OCI-LY1 (cell line): ENCODE measurements at regions not wholly inside any gene's neighbourhood (a gene's known extent, or its start where the extent isn't known, plus 50 kb on each side); places are given as distances from the start of the nearest gene placed in this dataset.

ENCODE experiments used
- H2AFZ ChIP-seq: fragments of 200-600 bp; sonication (generic), shearing (Covaris generic); 2 replicates; pipeline ENCODE4 v1.6.0; 2014; ENCODE audit warnings: antibody characterized with exemption, mild to moderate bottlenecking, low read length
- H3F3A ChIP-seq: fragments of 200-600 bp; sonication (generic), shearing (Covaris generic); 2 replicates; pipeline ENCODE4 v1.6.0; 2014; ENCODE audit warnings: mild to moderate bottlenecking, antibody characterized with exemption, low read length, moderate library complexity; ENCODE audit not compliant: insufficient read depth
- H3K27ac ChIP-seq: fragments of 200-600 bp; sonication (generic); 2 replicates; pipeline ENCODE4 v1.5.1; 2014; ENCODE audit warnings: low read length, mixed run types, mild to moderate bottlenecking, low read depth; ENCODE audit not compliant: poor library complexity, severe bottlenecking
- H3K27me3 ChIP-seq: fragments of 200-600 bp; sonication (generic); 2 replicates; pipeline ENCODE4 v1.6.0; 2014; ENCODE audit warnings: antibody characterized with exemption, mild to moderate bottlenecking, low read length, moderate library complexity; ENCODE audit not compliant: insufficient read depth
- H3K36me3 ChIP-seq: fragments of 200-600 bp; sonication (generic); 2 replicates; pipeline ENCODE4 v1.6.1; 2014; ENCODE audit warnings: mild to moderate bottlenecking, antibody characterized with exemption, low read length, moderate library complexity, mixed read lengths; ENCODE audit not compliant: insufficient read depth
- H3K4me1 ChIP-seq: fragments of 200-600 bp; sonication (generic); 2 replicates; pipeline ENCODE4 v1.5.1; 2014; ENCODE audit warnings: mild to moderate bottlenecking, low read length, moderate library complexity; ENCODE audit not compliant: insufficient read depth, severe bottlenecking
- H3K4me2 ChIP-seq: fragments of 200-600 bp; sonication (generic), shearing (Covaris generic); 2 replicates; pipeline ENCODE4 v1.6.1; 2014; ENCODE audit warnings: low read length
- H3K4me3 ChIP-seq: fragments of 200-600 bp; sonication (generic); 2 replicates; pipeline ENCODE4 v1.5.1; 2014; ENCODE audit warnings: low read length, low read depth, mild to moderate bottlenecking, mixed read lengths; ENCODE audit not compliant: poor library complexity, severe bottlenecking
- H3K79me2 ChIP-seq: fragments of 200-600 bp; shearing (Covaris generic); 2 replicates; pipeline ENCODE4 v1.6.1; 2016; ENCODE audit warnings: mixed run types, low read length, mixed read lengths; ENCODE audit not compliant: insufficient read depth
- H3K9ac ChIP-seq: fragments of 200-600 bp; sonication (generic), shearing (Covaris generic); 2 replicates; pipeline ENCODE4 v1.6.1; 2014; ENCODE audit warnings: mild to moderate bottlenecking, low read length, mixed read lengths
- H3K9me2 ChIP-seq: fragments of 200-600 bp; sonication (generic), shearing (Covaris generic); 2 replicates; pipeline ENCODE4 v1.6.1; 2014; ENCODE audit warnings: low read depth, mild to moderate bottlenecking, low read length, mixed read lengths
- H3K9me3 ChIP-seq: fragments of 200-600 bp; shearing (Covaris generic); 2 replicates; pipeline ENCODE4 v1.6.1; 2014; ENCODE audit warnings: low read length, mixed read lengths
- H4K20me1 ChIP-seq: fragments of 200-600 bp; sonication (generic), shearing (Covaris generic); 2 replicates; pipeline ENCODE4 v1.6.0; 2016; ENCODE audit warnings: mild to moderate bottlenecking, low read length; ENCODE audit not compliant: insufficient read depth
- EZH2 ChIP-seq: fragments of 200-600 bp; sonication (generic), shearing (Covaris generic); IDR thresholded peaks from 2 replicates; pipeline ENCODE4 v1.8.0; 2017; ENCODE audit warnings: borderline replicate concordance, mixed run types, mild to moderate bottlenecking, antibody characterized with exemption, low read length, moderate library complexity, mixed read lengths
- TF ChIP-seq, protein P1 (sequence below): fragments of 200-600 bp; sonication (generic), shearing (Covaris generic); IDR thresholded peaks from 2 replicates; pipeline ENCODE4 v1.5.1; 2017; ENCODE audit warnings: mild to moderate bottlenecking, antibody characterized with exemption, low read length, moderate library complexity, mixed read lengths

GRCh38 chr1:29671446-29672356 is 435.4 kb downstream of the PTPRU start:
- TF ChIP-seq EZH2: no peak
- TF ChIP-seq, protein P1, sequence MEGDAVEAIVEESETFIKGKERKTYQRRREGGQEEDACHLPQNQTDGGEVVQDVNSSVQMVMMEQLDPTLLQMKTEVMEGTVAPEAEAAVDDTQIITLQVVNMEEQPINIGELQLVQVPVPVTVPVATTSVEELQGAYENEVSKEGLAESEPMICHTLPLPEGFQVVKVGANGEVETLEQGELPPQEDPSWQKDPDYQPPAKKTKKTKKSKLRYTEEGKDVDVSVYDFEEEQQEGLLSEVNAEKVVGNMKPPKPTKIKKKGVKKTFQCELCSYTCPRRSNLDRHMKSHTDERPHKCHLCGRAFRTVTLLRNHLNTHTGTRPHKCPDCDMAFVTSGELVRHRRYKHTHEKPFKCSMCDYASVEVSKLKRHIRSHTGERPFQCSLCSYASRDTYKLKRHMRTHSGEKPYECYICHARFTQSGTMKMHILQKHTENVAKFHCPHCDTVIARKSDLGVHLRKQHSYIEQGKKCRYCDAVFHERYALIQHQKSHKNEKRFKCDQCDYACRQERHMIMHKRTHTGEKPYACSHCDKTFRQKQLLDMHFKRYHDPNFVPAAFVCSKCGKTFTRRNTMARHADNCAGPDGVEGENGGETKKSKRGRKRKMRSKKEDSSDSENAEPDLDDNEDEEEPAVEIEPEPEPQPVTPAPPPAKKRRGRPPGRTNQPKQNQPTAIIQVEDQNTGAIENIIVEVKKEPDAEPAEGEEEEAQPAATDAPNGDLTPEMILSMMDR: no peak
- no peak overlapping the region for H3K4me3 ChIP-seq
- no peaks in the 10 kb centered on the region for H3F3A ChIP-seq
- no peaks in the 10 kb centered on the region for H3K27me3 ChIP-seq
- H3K79me2 ChIP-seq: no peaks in the 10 kb centered on the region
- no peak overlapping the region for H2AFZ ChIP-seq
- no peaks in the 10 kb centered on the region for H3K9me2 ChIP-seq
- no peak overlapping the region for H3K4me2 ChIP-seq
- H3K9ac ChIP-seq: no peak overlapping the region
- no peaks in the 10 kb centered on the region for H3K9me3 ChIP-seq
- H3K4me1 ChIP-seq: no peaks in the 10 kb centered on the region
- no peaks in the 10 kb centered on the region for H3K36me3 ChIP-seq
- no peaks in the 10 kb centered on the region for H4K20me1 ChIP-seq
- H3K27ac ChIP-seq: no peak overlapping the region

GRCh38 chr1:29670752-29671151 is 434.4 kb downstream of the PTPRU start:
- H3K9me2 ChIP-seq: no peaks in the 10 kb centered on the region
- TF ChIP-seq, protein P1: no peak
- TF ChIP-seq EZH2: no peak
- no peaks in the 10 kb centered on the region for H3F3A ChIP-seq
- no peak overlapping the region for H2AFZ ChIP-seq
- no peak overlapping the region for H3K4me2 ChIP-seq
- H3K79me2 ChIP-seq: no peaks in the 10 kb centered on the region
- no peak overlapping the region for H3K9ac ChIP-seq
- no peak overlapping the region for H3K4me3 ChIP-seq
- H3K27ac ChIP-seq: no peak overlapping the region
- no peaks in the 10 kb centered on the region for H4K20me1 ChIP-seq
- H3K4me1 ChIP-seq: no peaks in the 10 kb centered on the region
- H3K9me3 ChIP-seq: no peaks in the 10 kb centered on the region
- no peaks in the 10 kb centered on the region for H3K36me3 ChIP-seq
- H3K27me3 ChIP-seq: no peaks in the 10 kb centered on the region

GRCh38 chr1:29669912-29670311 is 433.6 kb downstream of the PTPRU start:
- no peaks in the 10 kb centered on the region for H3K79me2 ChIP-seq
- no peaks in the 10 kb centered on the region for H4K20me1 ChIP-seq
- no peaks in the 10 kb centered on the region for H3K27me3 ChIP-seq
- no peaks in the 10 kb centered on the region for H3K36me3 ChIP-seq
- no peak for TF ChIP-seq EZH2
- TF ChIP-seq, protein P1: no peak
- no peaks in the 10 kb centered on the region for H3K9me2 ChIP-seq
- H3K4me1 ChIP-seq: no peaks in the 10 kb centered on the region
- no peak overlapping the region for H3K27ac ChIP-seq
- no peak overlapping the region for H2AFZ ChIP-seq
- H3K9ac ChIP-seq: no peak overlapping the region
- no peak overlapping the region for H3K4me2 ChIP-seq
- H3F3A ChIP-seq: no peaks in the 10 kb centered on the region
- no peak overlapping the region for H3K4me3 ChIP-seq
- no peaks in the 10 kb centered on the region for H3K9me3 ChIP-seq
